Stimulated activated CD4-positive, alpha-beta T cell treated with anti-CD3 and anti-CD28 coated beads, TNF-alpha, amount 100 ng/mL, for 48 hours (primary cell): ENCODE measurements at regions not wholly inside any gene's neighbourhood (a gene's known extent, or its start where the extent isn't known, plus 50 kb on each side); places are given as distances from the start of the nearest gene placed in this dataset.
A peak's percentile ranks its signal among the peaks of the same experiment; 100 is the strongest.
"Not testable (repeated sequence)": the region's sequence is repeated elsewhere in the genome, so short reads cannot be mapped to it uniquely, and the experiment has no call there.

Experiments
- DNase-seq, 3 donors: peaks; one replicate each; pipeline ENCODE4 v3.0.0-alpha.2; 2020; ENCODE audit warnings: low read depth in 3 of 3

- DNase-seq = no peak
Observed at GRCh38 chr6:11384531-11385309, 152.3 kb upstream of the NEDD9 start.

- DNase-seq = peak; percentile 32 to 45 (median 40)
Observed at GRCh38 chr6:11381801-11382513, 149.5 kb upstream of the NEDD9 start.

GRCh38 chr6:11380969-11381744, 148.7 kb upstream of the NEDD9 start:
- DNase-seq = no peak

GRCh38 chr6:11380549-11380948, 148.1 kb upstream of the NEDD9 start:
- no peak for DNase-seq

- no peak for DNase-seq
Observed at GRCh38 chr6:11379805-11380204, 147.3 kb upstream of the NEDD9 start.

- no peak for DNase-seq
Observed at GRCh38 chr6:11378639-11379038, 146.2 kb upstream of the NEDD9 start.

GRCh38 chr6:11374036-11375010, 141.9 kb upstream of the NEDD9 start:
- no peak for DNase-seq

GRCh38 chr6:11373208-11373607, 140.7 kb upstream of the NEDD9 start:
- DNase-seq = no peak

GRCh38 chr6:11372186-11372790, 139.8 kb upstream of the NEDD9 start:
- not testable (repeated sequence) for DNase-seq

GRCh38 chr6:11370191-11371018, 137.9 kb upstream of the NEDD9 start:
- DNase-seq = no peak

GRCh38 chr6:11368760-11369159, 136.3 kb upstream of the NEDD9 start:
- DNase-seq = no peak

- DNase-seq = no peak
Observed at GRCh38 chr6:11368264-11368663, 135.8 kb upstream of the NEDD9 start.

GRCh38 chr6:11367638-11368199, 135.3 kb upstream of the NEDD9 start:
- DNase-seq = no peak

- no peak for DNase-seq
Observed at GRCh38 chr6:11366934-11367637, 134.6 kb upstream of the NEDD9 start.

- peak in 1 of 3 donors; percentile 38 for DNase-seq
Observed at GRCh38 chr6:11366183-11366933, 133.9 kb upstream of the NEDD9 start.

- DNase-seq = no peak
Observed at GRCh38 chr6:11364971-11365397, 132.5 kb upstream of the NEDD9 start.

- DNase-seq = peak in 2 of 3 donors; percentile 38 to 56
Observed at GRCh38 chr6:11363881-11364576, 131.6 kb upstream of the NEDD9 start.
